H1 (cell line): ENCODE measurements at regions not wholly inside any gene's neighbourhood (a gene's known extent, or its start where the extent isn't known, plus 50 kb on each side); places are given as distances from the start of the nearest gene placed in this dataset.

Experiments
- ASH2L ChIP-seq: fragments of 200-600, 300-600 bp; sonication (generic); IDR thresholded peaks from one replicate; pipeline ENCODE4 v1.7.1; 2017; ENCODE audit warnings: low read length
- JUND ChIP-seq: IDR thresholded peaks from 2 replicates; pipeline ENCODE4 v1.6.1; 2011; ENCODE audit warnings: mild to moderate bottlenecking, improper control_type of control experiment, low read length
- PHF8 ChIP-seq: fragments of 200-600 bp; sonication (generic); conservative IDR thresholded peaks from 2 replicates; pipeline ENCODE4 v1.7.1; 2012; ENCODE audit warnings: low read depth, mild to moderate bottlenecking, inconsistent platforms, low read length, moderate library complexity
- RNF2 ChIP-seq: fragments of 200-900, 300-1000 bp; sonication (generic); IDR thresholded peaks from 2 replicates; pipeline ENCODE4 v1.7.1; 2016; ENCODE audit warnings: borderline replicate concordance, low read depth, mild to moderate bottlenecking, antibody characterized with exemption, low read length; ENCODE audit not compliant: poor library complexity, severe bottlenecking; ENCODE audit errors: missing control alignments

- no peak for TF ChIP-seq PHF8
- TF ChIP-seq RNF2, result no peak
- TF ChIP-seq ASH2L, result no peak
- no peak for TF ChIP-seq JUND
Measured at GRCh38 chr7:109734601-109735000, 1164.9 kb downstream of the DNAJB9 start (continued).
